HTR-8/SVneo (cell line): ENCODE measurements at regions not wholly inside any gene's neighbourhood (a gene's known extent, or its start where the extent isn't known, plus 50 kb on each side); places are given as distances from the start of the nearest gene placed in this dataset.

Source experiments
- DNase-seq: peaks from one replicate; pipeline ENCODE4 v3.0.0; 2011; ENCODE audit warnings: low spot score, mixed read lengths; ENCODE audit not compliant: insufficient read length
- FAIRE-seq: peaks from 2 replicates; lab custom pipeline; 2011; peaks lifted over from hg19 to GRCh38; lab: Jason Lieb, UNC

GRCh38 chr5:113788141-113788655 is 274.7 kb downstream of the YTHDC2 start:
- FAIRE-seq: no peak
- DNase-seq: no peak

- FAIRE-seq (no peak), DNase-seq (no peak)
Measured at GRCh38 chr5:113789769-113790168, 276.3 kb downstream of the YTHDC2 start.

GRCh38 chr5:113792806-113793205 is 279.3 kb downstream of the YTHDC2 start:
- DNase-seq: no peak
- no peak for FAIRE-seq

- FAIRE-seq (no peak), DNase-seq (no peak)
Measured at GRCh38 chr5:113794981-113795380, 281.5 kb downstream of the YTHDC2 start.

- no peak for FAIRE-seq
- no peak for DNase-seq
Measured at GRCh38 chr5:113800686-113801085, 287.2 kb downstream of the YTHDC2 start.

GRCh38 chr5:113804264-113804663 is 290.8 kb downstream of the YTHDC2 start:
- no peak for DNase-seq

GRCh38 chr5:113804943-113805342 is 291.4 kb downstream of the YTHDC2 start:
- DNase-seq (no peak), FAIRE-seq (no peak)

More at GRCh38 chr5:113804264-113804663, 290.8 kb downstream of the YTHDC2 start:
- no peak for FAIRE-seq

- DNase-seq (no peak), FAIRE-seq (no peak)
Measured at GRCh38 chr5:113806250-113806649, 292.8 kb downstream of the YTHDC2 start.

- no peak for FAIRE-seq
- no peak for DNase-seq
Measured at GRCh38 chr5:113806904-113807303, 293.4 kb downstream of the YTHDC2 start.

GRCh38 chr5:113807427-113807991 is 294.0 kb downstream of the YTHDC2 start:
- no peak for FAIRE-seq
- DNase-seq: no peak

- no peak for FAIRE-seq
Measured at GRCh38 chr5:113808956-113809355, 295.5 kb downstream of the YTHDC2 start.

GRCh38 chr5:113809626-113810025 is 296.1 kb downstream of the YTHDC2 start:
- no peak for DNase-seq
- FAIRE-seq: no peak

More at GRCh38 chr5:113808956-113809355, 295.5 kb downstream of the YTHDC2 start:
- DNase-seq: no peak

GRCh38 chr5:113813466-113813865 is 300.0 kb downstream of the YTHDC2 start:
- FAIRE-seq: no peak
- no peak for DNase-seq

GRCh38 chr5:113817683-113818082 is 304.2 kb downstream of the YTHDC2 start:
- FAIRE-seq: no peak
- DNase-seq: no peak

- DNase-seq (no peak), FAIRE-seq (no peak)
Measured at GRCh38 chr5:113823696-113824095, 310.2 kb downstream of the YTHDC2 start.

GRCh38 chr5:113824307-113824706 is 310.8 kb downstream of the YTHDC2 start:
- no peak for FAIRE-seq
- no peak for DNase-seq

GRCh38 chr5:113825176-113825575 is 311.7 kb downstream of the YTHDC2 start:
- DNase-seq (no peak), FAIRE-seq (no peak)

GRCh38 chr5:113846941-113847340 is 333.4 kb downstream of the YTHDC2 start:
- DNase-seq (no peak), FAIRE-seq (no peak)

GRCh38 chr5:113864437-113864836 is 350.9 kb downstream of the YTHDC2 start:
- no peak for DNase-seq
- FAIRE-seq: no peak

GRCh38 chr5:113866763-113867162 is 353.3 kb downstream of the YTHDC2 start:
- FAIRE-seq: no peak
- DNase-seq: no peak

GRCh38 chr5:113869611-113870010 is 356.1 kb downstream of the YTHDC2 start:
- no peak for FAIRE-seq
- DNase-seq: no peak

- no peak for FAIRE-seq
- DNase-seq: no peak
Measured at GRCh38 chr5:113871972-113872371, 358.5 kb downstream of the YTHDC2 start.
